K562 (cell line): ENCODE measurements at regions not wholly inside any gene's neighbourhood (a gene's known extent, or its start where the extent isn't known, plus 50 kb on each side); places are given as distances from the start of the nearest gene placed in this dataset.
A peak's percentile ranks its signal among the peaks of the same experiment; 100 is the strongest.

ENCODE experiments used
- ATAC-seq: fragments of 200-7000 bp; cut with Tn5 transposase; 3 replicates; pipeline ENCODE4 v1.9.1; 2020; ENCODE audit warnings: moderate library complexity
- BruUV-seq: library from RNA; stranded (reverse); fragments of 400-500 nt; replicated peaks from 2 replicates; lab custom pipeline; 2021; lab: Mats Ljungman, UMichigan
- CTCF ChIA-PET: fragments of 300-600 bp; formaldehyde crosslinking; extraction: SDS; loops from one replicate; lab custom pipeline; 2021; ENCODE audit warnings: low intra/inter-chr PET ratio; lab: Yijun Ruan, JAX
- POLR2A ChIA-PET: fragments of 300-600, 350-650 bp; sonication (Branson Sonifier 250); formaldehyde crosslinking; extraction: SDS; loops from one replicate; lab custom pipeline; 2021; ENCODE audit warnings: antibody characterized with exemption, inconsistent platforms; lab: Yijun Ruan, JAX
- DNase-seq, 4 experiments: peaks; one replicate each; pipeline versions ENCODE4 v3.0.0 to v3.0.0-alpha.2; 2011 to 2018; ENCODE audit warnings: low spot score in 3 of 4, mixed read lengths in 3 of 4; ENCODE audit errors: extremely low read depth in 1 of 4
- FAIRE-seq: peaks from 2 replicates; lab custom pipeline; 2011; peaks lifted over from hg19 to GRCh38; lab: Jason Lieb, UNC
- H2AFZ ChIP-seq: 2 replicates; pipeline ENCODE4 v1.6.0; 2011; ENCODE audit warnings: low read depth, low read length, control low read depth, inconsistent platforms
- H3K27ac ChIP-seq: fragments of 200-600 bp; 3 replicates; pipeline ENCODE4 v1.8.0; 2011; ENCODE audit warnings: low read depth, mild to moderate bottlenecking, control low read depth, inconsistent platforms, low read length, moderate library complexity, mixed read lengths; ENCODE audit errors: extremely low read depth
- H3K27me3 ChIP-seq, 2 experiments: fragments of 300-600 bp in 1 of 2; 2 replicates in 1 of 2; 3 replicates in 1 of 2; pipeline versions ENCODE4 v1.6.0 to v1.8.0; 2011; ENCODE audit warnings: inconsistent platforms in 2 of 2, low read length in 2 of 2, mild to moderate bottlenecking in 1 of 2, mixed read lengths in 1 of 2, moderate library complexity in 1 of 2; ENCODE audit not compliant: control insufficient read depth in 2 of 2, insufficient read depth in 2 of 2
- H3K36me3 ChIP-seq: fragments of 300-600 bp; 3 replicates; pipeline ENCODE4 v1.8.0; 2011; ENCODE audit warnings: mild to moderate bottlenecking, low read length, inconsistent platforms; ENCODE audit not compliant: control insufficient read depth, insufficient read depth
- H3K4me1 ChIP-seq, 2 experiments: fragments of 200-600 bp in 1 of 2; replicated peaks in 1 of 2; 2 replicates in 1 of 2; 3 replicates in 1 of 2; pipeline versions ENCODE4 v1.5.1 to v1.8.0; 2011; ENCODE audit warnings: inconsistent platforms in 2 of 2, low read length in 2 of 2, mild to moderate bottlenecking in 1 of 2, mixed read lengths in 1 of 2, moderate library complexity in 1 of 2; ENCODE audit not compliant: control insufficient read depth in 2 of 2, insufficient read depth in 2 of 2
- H3K4me2 ChIP-seq: 2 replicates; pipeline ENCODE4 v1.6.1; 2011; ENCODE audit warnings: low read length, control low read depth, inconsistent platforms, mixed read lengths; ENCODE audit not compliant: insufficient read depth
- H3K4me3 ChIP-seq: fragments of 200-600 bp; sonication (generic), shearing (Covaris generic); 2 replicates; pipeline ENCODE4 v1.5.1; 2016; ENCODE audit warnings: control low read depth, inconsistent platforms
- H3K79me2 ChIP-seq: fragments of 200-600 bp; 3 replicates; pipeline ENCODE4 v1.8.0; 2011; ENCODE audit warnings: low read length, inconsistent platforms; ENCODE audit not compliant: control insufficient read depth, insufficient read depth
- H3K9ac ChIP-seq, 2 experiments: 2 replicates each; pipeline versions ENCODE4 v1.6.0 to v1.6.1; 2011; ENCODE audit warnings: low read depth in 2 of 2, low read length in 2 of 2, control low read depth in 1 of 2, inconsistent platforms in 1 of 2, mild to moderate bottlenecking in 1 of 2, mixed read lengths in 1 of 2; ENCODE audit not compliant: insufficient read depth in 1 of 2
- H3K9me1 ChIP-seq: one replicate; pipeline ENCODE4 v1.6.0; 2011; ENCODE audit warnings: inconsistent platforms, mild to moderate bottlenecking, low read length, moderate library complexity; ENCODE audit not compliant: control insufficient read depth, insufficient read depth
- H3K9me3 ChIP-seq: replicated peaks from 2 replicates; pipeline ENCODE4 v1.5.1; 2011; ENCODE audit warnings: low read depth, low read length, inconsistent platforms; ENCODE audit not compliant: control insufficient read depth, insufficient read depth
- H4K20me1 ChIP-seq: replicated peaks from 2 replicates; pipeline ENCODE4 v1.6.1; 2011; ENCODE audit warnings: low read length, inconsistent platforms, mixed read lengths; ENCODE audit not compliant: control insufficient read depth, insufficient read depth
- ESRRA ChIP-seq: fragments of 450-650 bp; IDR thresholded peaks from 2 replicates; pipeline ENCODE4 v1.6.1; 2014; ENCODE audit warnings: low read depth, mild to moderate bottlenecking, moderate library complexity, borderline replicate concordance
- NELFE ChIP-seq: IDR thresholded peaks from 2 replicates; pipeline ENCODE4 v1.6.1; 2011; ENCODE audit warnings: mild to moderate bottlenecking; ENCODE audit not compliant: insufficient read depth, insufficient read length
- NFYB ChIP-seq: IDR thresholded peaks from 2 replicates; pipeline ENCODE4 v1.6.1; 2011; ENCODE audit warnings: mild to moderate bottlenecking, moderate library complexity; ENCODE audit not compliant: insufficient read length; ENCODE audit errors: extremely low read depth
- NR2C1 ChIP-seq, 2 experiments: fragments of 450-650 bp; IDR thresholded peaks; 2 replicates each; pipeline ENCODE4 v1.6.1; 2017; ENCODE audit warnings: mild to moderate bottlenecking in 2 of 2, antibody characterized with exemption in 1 of 2, inconsistent platforms in 1 of 2, missing compliant biosample characterization in 1 of 2, missing genetic modification characterization in 1 of 2
- PBX2 ChIP-seq, 2 experiments: IDR thresholded peaks in 1 of 2; conservative IDR thresholded peaks in 1 of 2; 2 replicates each; pipeline ENCODE4 v1.6.1; 2016; ENCODE audit warnings: low read depth in 2 of 2, mild to moderate bottlenecking in 1 of 2, missing compliant biosample characterization in 1 of 2, missing genetic modification characterization in 1 of 2, moderate library complexity in 1 of 2
- PKNOX1 ChIP-seq: fragments of 450-650 bp; IDR thresholded peaks from 2 replicates; pipeline ENCODE4 v1.6.1; 2016
- SLC30A9 ChIP-seq: fragments of 250-450 bp; sonication (Bioruptor Pico); IDR thresholded peaks from 2 replicates; pipeline ENCODE4 v1.8.0; 2022; ENCODE audit warnings: mild to moderate bottlenecking, moderate library complexity
- ZFX ChIP-seq: sonication (generic); formaldehyde crosslinking; IDR thresholded peaks from 2 replicates; pipeline ENCODE4 v1.8.0; 2022; ENCODE audit warnings: mild to moderate bottlenecking, missing genetic modification reagents, moderate library complexity
- WGBS: fragments of 100-300 bp; shearing (Covaris generic); methylation state at CpG from one replicate; pipeline ENCODE4 v1.1.6; 2016; ENCODE audit warnings: low coverage, mixed read lengths; ENCODE audit not compliant: insufficient coverage; ENCODE audit errors: missing lambda C conversion rate; 5-methylcytosine and 5-hydroxymethylcytosine counted together
- in situ Hi-C: fragments of 300-500 bp; cut with MboI; formaldehyde crosslinking; loops from 4 replicates; pipeline ENCODE4 v1.15.0; 2018; ENCODE audit warnings: inconsistent platforms, mixed read lengths
- intact Hi-C: fragments of 100-400 bp; cut with micrococcal nuclease; formaldehyde crosslinking; loops from 2 replicates; pipeline ENCODE4 v1.14.2; 2022
- TF ChIP-seq, protein P1 (sequence below): fragments of 450-650 bp; formaldehyde crosslinking; IDR thresholded peaks from 2 replicates; pipeline ENCODE4 v1.4.0; 2020; ENCODE audit warnings: mild to moderate bottlenecking

DNA sequence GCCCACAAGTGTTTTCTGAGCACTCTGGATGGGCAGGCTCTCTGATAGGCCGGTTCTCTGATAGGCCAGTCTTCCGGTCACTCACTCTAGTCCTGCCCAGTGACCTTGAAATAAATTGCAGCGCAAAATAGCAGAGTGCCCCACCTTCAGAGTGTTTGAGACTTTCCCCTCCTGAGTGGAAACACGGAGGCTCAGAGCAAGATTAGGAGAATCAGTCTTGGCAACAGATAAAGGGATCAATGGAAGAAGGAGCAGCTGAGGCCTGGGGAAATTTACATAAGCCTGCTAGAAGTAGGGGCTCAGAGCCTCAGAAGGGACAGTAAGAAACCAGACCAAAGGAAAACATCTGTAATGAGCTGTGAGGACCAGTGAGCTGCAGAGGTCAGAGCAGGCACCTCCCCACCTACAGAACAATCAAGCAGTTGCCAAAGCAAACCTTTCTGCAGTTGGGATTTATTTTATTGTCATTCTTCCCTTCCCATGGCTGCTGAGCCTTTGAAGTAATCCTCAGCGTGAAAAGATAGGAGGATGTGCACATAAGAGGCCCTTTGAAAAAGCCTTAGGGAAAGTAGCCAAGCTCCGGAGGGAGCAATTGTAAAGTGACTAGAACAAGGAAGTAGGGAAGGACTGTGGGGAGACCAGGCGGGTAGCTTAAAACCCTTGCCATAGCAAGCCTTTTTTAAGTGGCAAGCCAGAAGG, 89.1 kb upstream of the TSPAN5 start:
- no TSS peak for BruUV-seq
- Histone ChIP-seq H3K27ac (no peak overlapping the region), H3K79me2 (no peaks in the 10 kb centered on the region), H4K20me1 (no peaks in the 10 kb centered on the region), H2AFZ (peak overlapping the region; percentile 69; the same call in 1 of the 2 replicates), H3K4me2 (no peak overlapping the region), H3K27me3 (no peaks in the 10 kb centered on the region), H3K4me3 (no peak overlapping the region), H3K4me1 (no peaks in the 10 kb centered on the region), H3K36me3 (no peaks in the 10 kb centered on the region), H3K9me1 (no peaks in the 10 kb centered on the region), H3K9ac (no peak overlapping the region), H3K9me3 (no peaks in the 10 kb centered on the region)
- FAIRE-seq (no peak), ATAC-seq (peak; percentile 71), DNase-seq (peak in 2 of 4 experiments; percentile 19 to 24)
- CTCF ChIA-PET = no interaction called here
- in situ Hi-C loops (loop anchor here (10.0 kb wide), 2 partner anchors 307 to 657 kb away; no protein-coding TSS in a partner anchor), intact Hi-C loops (loop anchor here (5.0 kb wide), 5 partner anchors 80 to 660 kb away; partner anchors contain the start of gene EIF4E)
- POLR2A ChIA-PET = no interaction called here
- WGBS = 56% methylated on average over 7 of the region's 7 CpGs
- TF ChIP-seq ZFX (CRISPR knock-in tag) = peak; percentile 34; the same call in 1 of the 2 replicates
- no peak for TF ChIP-seq NR2C1 (IDR thresholded peaks at IDR 0.05)
- 0 out of 2 replicates have a peak, but pooled peaks have one; percentile 21 for TF ChIP-seq NR2C1 (tag; IDR thresholded peaks at IDR 0.05)
- TF ChIP-seq ESRRA = peak; percentile 47; the same call in 1 of the 2 replicates
- no peak for TF ChIP-seq NELFE
- peak; percentile 46 for TF ChIP-seq NFYB
- TF ChIP-seq PBX2 (CRISPR knock-in tag; IDR thresholded peaks at IDR 0.05; ENCODE audit: low read depth) = no peak
- peak; percentile 78 for TF ChIP-seq PBX2 (tag; conservative IDR thresholded peaks at IDR 0.05; ENCODE audit: low read depth)
- peak; percentile 95 for TF ChIP-seq PKNOX1
- TF ChIP-seq, protein P1, sequence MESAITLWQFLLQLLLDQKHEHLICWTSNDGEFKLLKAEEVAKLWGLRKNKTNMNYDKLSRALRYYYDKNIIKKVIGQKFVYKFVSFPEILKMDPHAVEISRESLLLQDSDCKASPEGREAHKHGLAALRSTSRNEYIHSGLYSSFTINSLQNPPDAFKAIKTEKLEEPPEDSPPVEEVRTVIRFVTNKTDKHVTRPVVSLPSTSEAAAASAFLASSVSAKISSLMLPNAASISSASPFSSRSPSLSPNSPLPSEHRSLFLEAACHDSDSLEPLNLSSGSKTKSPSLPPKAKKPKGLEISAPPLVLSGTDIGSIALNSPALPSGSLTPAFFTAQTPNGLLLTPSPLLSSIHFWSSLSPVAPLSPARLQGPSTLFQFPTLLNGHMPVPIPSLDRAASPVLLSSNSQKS (CRISPR knock-in tag) = no peak
- TF ChIP-seq SLC30A9 (CRISPR knock-in tag) = no peak
